Uterus (tissue), 2 donors: ENCODE measurements at regions not wholly inside any gene's neighbourhood (a gene's known extent, or its start where the extent isn't known, plus 50 kb on each side); places are given as distances from the start of the nearest gene placed in this dataset.

Source experiments
- POLR2A ChIP-seq, 2 donors: fragments of 450-650 bp; IDR thresholded peaks; one replicate each; pipeline ENCODE4 v1.6.1; 2016; ENCODE audit warnings: antibody characterized with exemption in 2 of 2, mild to moderate bottlenecking in 1 of 2, moderate library complexity in 1 of 2
- TF ChIP-seq, protein P1 (sequence below), 4 experiments: fragments of 200-600 bp in 2 of 4; fragments of 450-650 bp in 2 of 4; sonication (generic) in 2 of 4; IDR thresholded peaks; one replicate each; pipeline ENCODE4 v1.5.1; 2016 to 2019; ENCODE audit warnings: antibody characterized with exemption in 4 of 4, mild to moderate bottlenecking in 2 of 4, moderate library complexity in 1 of 4

DNA sequence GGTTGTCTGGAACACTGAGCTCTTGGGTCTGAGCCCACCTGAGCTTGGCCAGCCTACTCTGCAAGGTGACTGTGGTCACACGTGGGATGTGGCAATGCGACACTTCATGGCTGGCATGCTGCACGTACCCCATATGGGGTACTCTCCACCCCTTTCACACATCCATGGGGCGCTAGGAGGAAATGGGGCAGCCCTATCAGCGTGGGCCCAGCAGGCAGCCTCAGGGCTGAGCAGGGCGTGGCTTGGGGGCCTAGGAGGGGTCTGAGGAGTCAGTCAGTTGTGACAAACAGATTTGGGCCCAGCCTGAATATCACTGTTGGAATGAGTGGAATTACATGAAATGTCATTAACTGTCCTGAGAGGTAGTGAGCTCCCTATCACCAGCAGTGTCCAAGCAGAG, 82.3 kb upstream of the LINGO1 start:
- TF ChIP-seq, protein P1, sequence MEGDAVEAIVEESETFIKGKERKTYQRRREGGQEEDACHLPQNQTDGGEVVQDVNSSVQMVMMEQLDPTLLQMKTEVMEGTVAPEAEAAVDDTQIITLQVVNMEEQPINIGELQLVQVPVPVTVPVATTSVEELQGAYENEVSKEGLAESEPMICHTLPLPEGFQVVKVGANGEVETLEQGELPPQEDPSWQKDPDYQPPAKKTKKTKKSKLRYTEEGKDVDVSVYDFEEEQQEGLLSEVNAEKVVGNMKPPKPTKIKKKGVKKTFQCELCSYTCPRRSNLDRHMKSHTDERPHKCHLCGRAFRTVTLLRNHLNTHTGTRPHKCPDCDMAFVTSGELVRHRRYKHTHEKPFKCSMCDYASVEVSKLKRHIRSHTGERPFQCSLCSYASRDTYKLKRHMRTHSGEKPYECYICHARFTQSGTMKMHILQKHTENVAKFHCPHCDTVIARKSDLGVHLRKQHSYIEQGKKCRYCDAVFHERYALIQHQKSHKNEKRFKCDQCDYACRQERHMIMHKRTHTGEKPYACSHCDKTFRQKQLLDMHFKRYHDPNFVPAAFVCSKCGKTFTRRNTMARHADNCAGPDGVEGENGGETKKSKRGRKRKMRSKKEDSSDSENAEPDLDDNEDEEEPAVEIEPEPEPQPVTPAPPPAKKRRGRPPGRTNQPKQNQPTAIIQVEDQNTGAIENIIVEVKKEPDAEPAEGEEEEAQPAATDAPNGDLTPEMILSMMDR (IDR thresholded peaks at IDR 0.05) = no peak
- no peak for TF ChIP-seq POLR2A (IDR thresholded peaks at IDR 0.05)
